Right cardiac atrium (tissue), 5 donors: ENCODE measurements at regions not wholly inside any gene's neighbourhood (a gene's known extent, or its start where the extent isn't known, plus 50 kb on each side); places are given as distances from the start of the nearest gene placed in this dataset.

ENCODE experiments used
- ATAC-seq, 2 donors: fragments of 200-7000 bp; cut with Tn5 transposase; one replicate each; pipeline versions ENCODE4 v1.8.0 to v1.9.1; 2020; ENCODE audit warnings: moderate library complexity in 2 of 2, mild to moderate bottlenecking in 1 of 2
- DNase-seq, 3 donors: peaks; one replicate each; pipeline ENCODE4 v3.0.0-alpha.2; 2020
- H3K27ac ChIP-seq: one replicate; pipeline ENCODE4 v1.5.1; 2013; ENCODE audit warnings: mild to moderate bottlenecking, low read length, control low read depth, moderate library complexity
- H3K27me3 ChIP-seq: one replicate; pipeline ENCODE4 v1.6.1; 2013; ENCODE audit not compliant: control insufficient read depth, insufficient read depth
- H3K4me1 ChIP-seq: one replicate; pipeline ENCODE4 v1.6.1; 2013; ENCODE audit warnings: low read length; ENCODE audit not compliant: control insufficient read depth, insufficient read depth
- H3K4me3 ChIP-seq: one replicate; pipeline ENCODE4 v1.5.1; 2013; ENCODE audit warnings: low read length, control low read depth
- H3K9me3 ChIP-seq: one replicate; pipeline ENCODE4 v1.6.1; 2013; ENCODE audit warnings: low read length; ENCODE audit not compliant: control insufficient read depth
- WGBS: extraction: QIAGEN DNeasy Blood & Tissue Kit; methylation state at CpG from one replicate; pipeline ENCODE4 v1.1.7; 2013; 5-methylcytosine and 5-hydroxymethylcytosine counted together
- intact Hi-C, 4 donors: fragments of 100-400 bp; cut with DNase I; formaldehyde crosslinking; loops; one replicate each; pipeline versions ENCODE4 v1.11.0 to v1.14.0; 2022 to 2023
- donor health status: healthy with polysubstance abuse.
- donor health status: DM: no; HTN: yes; CAD: no.
- donor health status: DM: no; HTN: no; CAD: no.
- donor health status: DM: no; HTN: yes; CAD: no; lungs with severe emphysema.
- donor health status: DM: yes; HTN: yes; CAD: no.

DNA sequence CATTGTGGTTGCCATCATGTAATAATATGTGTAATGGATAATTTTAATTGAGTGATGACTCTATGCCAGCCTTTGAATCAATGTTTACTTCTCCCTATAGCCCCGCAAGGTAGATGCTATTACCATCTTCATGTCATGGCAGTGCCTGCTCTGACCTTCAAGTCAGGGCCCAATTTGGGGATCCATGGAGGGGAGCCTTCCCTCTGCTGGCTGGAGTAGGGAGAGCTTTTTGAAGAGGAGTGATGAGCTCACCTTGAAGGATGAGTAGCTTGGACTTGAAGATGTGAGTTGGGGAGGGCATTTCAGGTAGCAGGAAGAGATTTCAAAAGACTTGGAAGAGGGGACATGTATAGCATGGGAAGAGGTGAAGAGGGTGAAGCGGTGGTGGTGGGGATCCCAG, 189.2 kb downstream of the FOXD2 start:
- 94% methylated on average over 2 of the region's 2 CpGs for WGBS
- no peak for ATAC-seq
- no peaks in the 10 kb centered on the region for H3K27me3 ChIP-seq

DNA sequence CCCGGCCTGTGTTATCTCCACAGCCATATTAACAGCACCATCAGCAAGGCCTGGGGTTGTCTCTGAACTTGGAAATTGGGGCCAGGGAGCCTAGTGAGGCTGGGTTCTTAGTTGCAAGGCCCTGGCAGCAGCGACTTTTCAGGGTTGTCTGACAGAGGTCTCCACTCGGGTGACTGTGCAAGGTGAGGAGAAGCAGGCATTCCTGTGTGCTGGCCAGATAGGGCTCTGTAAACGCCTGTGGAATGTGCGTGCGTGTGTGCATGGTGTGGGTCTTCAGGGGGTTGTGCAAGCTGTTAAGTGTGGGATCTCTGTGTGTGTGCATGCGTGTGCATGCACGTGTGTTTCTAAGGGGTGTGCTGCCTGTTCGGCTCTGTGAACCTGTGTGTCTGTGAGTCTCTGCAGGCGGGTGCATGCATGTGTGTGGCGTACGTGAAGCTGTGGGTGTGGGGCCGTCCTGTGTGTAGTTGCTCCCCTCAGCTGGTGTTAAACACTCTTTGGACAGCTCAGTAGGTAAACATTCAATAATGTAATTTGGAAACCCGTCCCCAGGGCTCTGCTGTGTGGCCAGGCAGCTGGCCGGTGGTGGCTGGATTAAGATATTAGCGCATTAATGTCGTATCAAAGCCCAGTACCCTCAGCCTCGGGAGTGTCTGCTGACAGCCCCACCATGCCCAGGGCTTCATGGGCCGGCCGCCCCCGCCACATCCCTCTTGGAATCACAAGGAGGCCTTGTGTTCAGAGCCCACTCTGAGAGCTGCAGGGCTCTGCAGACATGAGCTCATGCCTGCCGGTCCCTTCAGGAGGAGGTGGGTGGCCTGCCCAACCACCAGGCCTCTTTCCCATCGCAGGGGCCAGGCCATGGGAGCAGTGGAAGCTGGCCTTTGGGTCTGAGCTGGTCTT, 189.9 kb downstream of the FOXD2 start:
- no peak overlapping the region for H3K27ac ChIP-seq
- H3K4me3 ChIP-seq, result no peak overlapping the region
- 74% methylated on average over 23 of the region's 23 CpGs for WGBS
- ATAC-seq (no peak), DNase-seq (no peak)
- intact Hi-C loops, result no loop called here
- H3K4me1 ChIP-seq, result no peaks in the 10 kb centered on the region
- no peaks in the 10 kb centered on the region for H3K9me3 ChIP-seq
- no peaks in the 10 kb centered on the region for H3K27me3 ChIP-seq

More for the DNA sequence above, 189.2 kb downstream of the FOXD2 start:
- no peak overlapping the region for H3K27ac ChIP-seq
- no peaks in the 10 kb centered on the region for H3K9me3 ChIP-seq
- no peaks in the 10 kb centered on the region for H3K4me1 ChIP-seq
- no peak for DNase-seq
- intact Hi-C loops, result no loop called here
- no peak overlapping the region for H3K4me3 ChIP-seq

DNA sequence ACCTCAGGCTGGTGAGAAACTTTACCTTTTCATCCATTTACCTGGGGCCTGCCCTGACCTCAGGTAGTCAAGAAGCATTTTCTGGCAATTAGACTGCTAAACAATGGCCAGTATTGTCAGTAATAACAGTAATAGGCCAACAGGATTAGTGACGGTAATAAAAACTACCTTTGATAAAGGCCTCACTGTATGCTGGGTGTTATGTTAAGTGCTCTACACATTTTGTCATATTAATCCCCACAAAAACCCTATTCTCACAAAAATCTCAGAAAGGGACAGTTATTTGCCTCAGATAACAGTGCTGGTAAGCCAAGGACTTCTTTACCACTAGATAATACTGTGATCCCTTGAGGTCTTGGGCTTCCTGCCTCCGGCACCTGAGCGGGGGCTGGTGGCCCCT, 191.4 kb downstream of the FOXD2 start:
- no peaks in the 10 kb centered on the region for H3K9me3 ChIP-seq
- no peak for ATAC-seq
- DNase-seq, result no peak
- H3K4me3 ChIP-seq, result no peak overlapping the region
- no peaks in the 10 kb centered on the region for H3K4me1 ChIP-seq
- no peaks in the 10 kb centered on the region for H3K27me3 ChIP-seq
- 93% methylated on average over 3 of the region's 3 CpGs for WGBS
- intact Hi-C loops, result no loop called here
- no peak overlapping the region for H3K27ac ChIP-seq

- Histone ChIP-seq H3K27me3 (no peaks in the 10 kb centered on the region), H3K4me1 (no peaks in the 10 kb centered on the region), H3K4me3 (no peak overlapping the region), H3K9me3 (no peaks in the 10 kb centered on the region), H3K27ac (no peak overlapping the region)
- 91% methylated on average over 4 of the region's 4 CpGs for WGBS
- ATAC-seq (no peak), DNase-seq (no peak)
- intact Hi-C loops, result no loop called here
These were observed 192.5 kb downstream of the FOXD2 start for GRCh38 chr1:47630346-47630745.

GRCh38 chr1:47631411-47631995, 193.7 kb downstream of the FOXD2 start:
- H3K27ac ChIP-seq, result no peak overlapping the region
- intact Hi-C loops, result no loop called here

DNA sequence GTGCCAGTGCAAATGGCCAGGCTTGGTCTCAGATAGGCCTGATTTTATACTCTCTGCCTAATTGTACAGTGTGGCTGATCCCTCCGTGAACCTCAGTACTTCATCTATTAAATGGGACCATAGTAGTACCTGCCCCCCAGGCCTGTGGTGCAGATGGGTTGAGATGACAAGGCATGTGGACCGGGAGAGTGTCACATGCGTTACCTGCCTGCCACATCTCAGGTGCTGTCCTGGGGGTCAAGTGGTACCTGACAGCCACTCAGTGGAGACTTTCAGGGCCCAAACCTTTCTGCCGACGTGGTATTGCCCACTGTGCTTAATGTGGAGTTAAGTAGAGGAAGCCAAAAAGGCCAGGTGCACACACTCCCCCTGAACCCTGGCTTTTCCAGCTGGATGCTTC, 197.3 kb downstream of the FOXD2 start:
- no peaks in the 10 kb centered on the region for H3K27me3 ChIP-seq
- no peaks in the 10 kb centered on the region for H3K9me3 ChIP-seq
- 85% methylated on average over 5 of the region's 5 CpGs for WGBS
- DNase-seq, result no peak
- no peak for ATAC-seq
- no peak overlapping the region for H3K4me3 ChIP-seq
- no peaks in the 10 kb centered on the region for H3K4me1 ChIP-seq
- intact Hi-C loops, result no loop called here
- no peak overlapping the region for H3K27ac ChIP-seq

More at GRCh38 chr1:47631411-47631995, 193.7 kb downstream of the FOXD2 start:
- H3K27me3 ChIP-seq, result no peaks in the 10 kb centered on the region
- H3K9me3 ChIP-seq, result no peaks in the 10 kb centered on the region
- H3K4me1 ChIP-seq, result no peaks in the 10 kb centered on the region
- no peak for ATAC-seq
- DNase-seq, result no peak
- WGBS, result 72% methylated on average over 17 of the region's 17 CpGs
- no peak overlapping the region for H3K4me3 ChIP-seq

DNA sequence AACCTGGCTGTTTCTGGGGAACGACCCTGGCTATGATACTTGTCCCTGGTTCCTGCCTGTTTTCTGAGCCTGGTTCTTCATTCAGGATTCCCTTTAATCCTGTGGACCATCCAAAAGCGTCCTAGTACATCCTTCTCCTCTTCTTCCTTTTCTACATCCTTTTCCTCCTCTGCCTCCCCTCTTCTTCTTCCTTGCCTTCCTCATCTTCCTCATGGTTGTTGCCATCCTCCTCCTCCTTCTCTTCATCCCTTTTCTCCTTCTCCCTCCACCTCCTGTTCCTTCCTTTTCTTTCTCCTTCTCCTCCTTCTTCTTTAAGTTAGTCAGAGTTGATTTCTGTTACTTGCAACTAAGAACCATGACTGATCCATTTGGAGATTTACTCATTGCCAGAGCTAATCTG, 197.8 kb downstream of the FOXD2 start:
- 82% methylated on average over 2 of the region's 2 CpGs for WGBS
- intact Hi-C loops, result no loop called here
- no peak for ATAC-seq
- H3K27me3 ChIP-seq, result no peaks in the 10 kb centered on the region
- DNase-seq, result no peak
- H3K27ac ChIP-seq, result no peak overlapping the region
- H3K4me3 ChIP-seq, result no peak overlapping the region
- H3K9me3 ChIP-seq, result no peaks in the 10 kb centered on the region
- H3K4me1 ChIP-seq, result no peaks in the 10 kb centered on the region

GRCh38 chr1:47637111-47637685, 199.4 kb downstream of the FOXD2 start:
- Histone ChIP-seq H3K9me3 (no peaks in the 10 kb centered on the region), H3K27ac (no peak overlapping the region), H3K27me3 (no peaks in the 10 kb centered on the region), H3K4me3 (no peak overlapping the region), H3K4me1 (no peaks in the 10 kb centered on the region)
- ATAC-seq, result no peak
- intact Hi-C loops, result no loop called here
- no peak for DNase-seq
- WGBS, result 79% methylated on average over 6 of the region's 6 CpGs

DNA sequence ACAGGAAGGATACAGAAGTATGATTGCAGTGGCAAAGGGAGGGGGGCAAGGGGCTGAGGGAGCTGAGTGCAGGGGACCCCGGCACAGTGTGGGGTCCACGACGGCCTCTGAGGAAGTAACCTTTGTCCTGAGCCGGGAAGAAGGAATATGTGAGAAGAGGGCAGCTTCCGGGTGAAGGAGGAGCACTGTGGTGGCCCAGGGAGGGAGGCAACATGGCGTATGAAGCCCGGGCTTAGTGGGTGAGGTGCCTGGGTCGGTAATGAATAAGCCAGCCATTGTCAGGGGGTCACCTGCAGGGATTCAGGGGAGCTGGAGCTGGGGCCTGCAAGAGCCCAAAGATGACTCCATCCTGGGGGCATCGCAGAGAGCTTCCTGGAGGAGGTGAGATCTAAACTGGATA, 200.4 kb downstream of the FOXD2 start:
- intact Hi-C loops, result no loop called here
- H3K4me3 ChIP-seq, result no peak overlapping the region
- 69% methylated on average over 9 of the region's 9 CpGs for WGBS
- H3K9me3 ChIP-seq, result no peaks in the 10 kb centered on the region
- H3K27me3 ChIP-seq, result no peaks in the 10 kb centered on the region
- ATAC-seq (no peak), DNase-seq (no peak)
- H3K4me1 ChIP-seq, result no peaks in the 10 kb centered on the region
- H3K27ac ChIP-seq, result no peak overlapping the region

GRCh38 chr1:47638713-47639112, 200.9 kb downstream of the FOXD2 start:
- DNase-seq (no peak), ATAC-seq (no peak)
- Histone ChIP-seq H3K4me3 (no peak overlapping the region), H3K9me3 (no peaks in the 10 kb centered on the region), H3K4me1 (no peaks in the 10 kb centered on the region), H3K27ac (no peak overlapping the region), H3K27me3 (no peaks in the 10 kb centered on the region)
- WGBS, result 70% methylated on average over 5 of the region's 5 CpGs
- intact Hi-C loops, result no loop called here
